Left lung (tissue), 4 donors: ENCODE measurements at regions not wholly inside any gene's neighbourhood (a gene's known extent, or its start where the extent isn't known, plus 50 kb on each side); places are given as distances from the start of the nearest gene placed in this dataset.

Source experiments
- ATAC-seq: fragments of 200-7000 bp; cut with Tn5 transposase; one replicate; pipeline ENCODE4 v1.9.1; 2020; ENCODE audit warnings: moderate library complexity
- DNase-seq, 4 donors: peaks; one replicate each; pipeline ENCODE4 v3.0.0-alpha.2; 2013 to 2020
- H3K27ac ChIP-seq, 2 donors: fragments of 200-600 bp; sonication (generic) in 1 of 2; one replicate each; pipeline versions ENCODE4 v1.5.0 to v1.8.0; 2020 to 2021
- H3K27me3 ChIP-seq, 2 donors: fragments of 200-600 bp; sonication (generic) in 1 of 2; one replicate each; pipeline versions ENCODE4 v1.5.0 to v1.8.0; 2020 to 2021
- H3K36me3 ChIP-seq, 2 donors: fragments of 200-600 bp; sonication (generic) in 1 of 2; one replicate each; pipeline versions ENCODE4 v1.5.0 to v1.8.0; 2020 to 2021
- H3K4me1 ChIP-seq, 2 donors: fragments of 200-600 bp; one replicate each; pipeline ENCODE4 v1.8.0; 2021
- H3K4me3 ChIP-seq, 2 donors: fragments of 200-600 bp; sonication (generic) in 1 of 2; one replicate each; pipeline versions ENCODE4 v1.5.0 to v1.8.0; 2020 to 2021; ENCODE audit warnings: mild to moderate bottlenecking in 1 of 2
- H3K9me3 ChIP-seq, 2 donors: fragments of 200-600 bp; sonication (generic) in 1 of 2; one replicate each; pipeline versions ENCODE4 v1.5.0 to v1.8.0; 2020 to 2021
- intact Hi-C, 2 donors: fragments of 100-400 bp; cut with DNase I; formaldehyde crosslinking; loops; one replicate each; pipeline versions ENCODE4 v1.11.2 to v1.14.2; 2022
- TF ChIP-seq, protein P1 (sequence below), 2 donors: fragments of 200-600 bp; sonication (generic) in 1 of 2; IDR thresholded peaks; one replicate each; pipeline versions ENCODE4 v1.5.0 to v1.8.0; 2021; ENCODE audit warnings: antibody characterized with exemption in 2 of 2
- donor health status: DM: no; HTN: yes; CAD: no.
- donor health status: DM: no; HTN: no; CAD: no.

DNA sequence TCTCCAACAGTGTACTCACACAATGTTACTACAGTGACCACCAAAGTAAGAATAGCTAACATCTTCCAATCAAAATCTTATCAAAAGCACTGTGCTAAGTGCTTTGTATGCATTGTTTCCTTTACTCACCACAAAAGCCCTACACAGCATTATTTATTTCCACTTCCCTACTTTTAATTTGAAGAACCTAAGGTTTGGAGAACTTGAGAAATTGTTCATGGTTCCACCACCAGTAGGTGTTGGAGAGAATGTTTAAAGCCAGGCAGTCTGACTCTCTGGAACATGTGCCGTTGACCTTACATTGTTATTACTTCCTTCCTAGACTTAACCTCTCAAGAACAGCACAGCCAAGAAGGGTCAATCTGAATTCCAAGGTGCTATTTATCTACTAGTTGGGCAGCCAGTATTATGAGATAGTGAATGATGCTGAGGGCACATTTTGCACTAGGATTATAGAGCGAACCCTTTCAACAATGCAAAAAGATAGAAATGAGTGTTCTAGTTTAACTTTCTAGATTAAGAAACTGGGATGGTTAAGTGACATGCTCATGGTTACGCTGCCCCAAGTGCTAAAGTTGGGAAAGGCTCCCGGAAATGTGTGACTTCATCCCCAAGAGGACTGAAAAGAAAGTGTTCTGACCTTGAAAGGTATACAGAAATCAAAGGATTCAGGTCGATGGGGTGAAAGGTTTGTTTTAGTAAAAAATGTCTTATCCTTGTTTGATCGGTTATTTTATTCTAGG, 55.2 kb upstream of the FAM136A start:
- Histone ChIP-seq H3K27me3 (no peaks in the 10 kb centered on the region), H3K36me3 (no peaks in the 10 kb centered on the region), H3K27ac (no peak overlapping the region), H3K9me3 (no peaks in the 10 kb centered on the region), H3K4me3 (no peak overlapping the region), H3K4me1 (no peaks in the 10 kb centered on the region)
- DNase-seq (no peak), ATAC-seq (no peak)
- intact Hi-C loops = no loop called here
- TF ChIP-seq, protein P1, sequence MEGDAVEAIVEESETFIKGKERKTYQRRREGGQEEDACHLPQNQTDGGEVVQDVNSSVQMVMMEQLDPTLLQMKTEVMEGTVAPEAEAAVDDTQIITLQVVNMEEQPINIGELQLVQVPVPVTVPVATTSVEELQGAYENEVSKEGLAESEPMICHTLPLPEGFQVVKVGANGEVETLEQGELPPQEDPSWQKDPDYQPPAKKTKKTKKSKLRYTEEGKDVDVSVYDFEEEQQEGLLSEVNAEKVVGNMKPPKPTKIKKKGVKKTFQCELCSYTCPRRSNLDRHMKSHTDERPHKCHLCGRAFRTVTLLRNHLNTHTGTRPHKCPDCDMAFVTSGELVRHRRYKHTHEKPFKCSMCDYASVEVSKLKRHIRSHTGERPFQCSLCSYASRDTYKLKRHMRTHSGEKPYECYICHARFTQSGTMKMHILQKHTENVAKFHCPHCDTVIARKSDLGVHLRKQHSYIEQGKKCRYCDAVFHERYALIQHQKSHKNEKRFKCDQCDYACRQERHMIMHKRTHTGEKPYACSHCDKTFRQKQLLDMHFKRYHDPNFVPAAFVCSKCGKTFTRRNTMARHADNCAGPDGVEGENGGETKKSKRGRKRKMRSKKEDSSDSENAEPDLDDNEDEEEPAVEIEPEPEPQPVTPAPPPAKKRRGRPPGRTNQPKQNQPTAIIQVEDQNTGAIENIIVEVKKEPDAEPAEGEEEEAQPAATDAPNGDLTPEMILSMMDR (IDR thresholded peaks at IDR 0.05) = no peak

DNA sequence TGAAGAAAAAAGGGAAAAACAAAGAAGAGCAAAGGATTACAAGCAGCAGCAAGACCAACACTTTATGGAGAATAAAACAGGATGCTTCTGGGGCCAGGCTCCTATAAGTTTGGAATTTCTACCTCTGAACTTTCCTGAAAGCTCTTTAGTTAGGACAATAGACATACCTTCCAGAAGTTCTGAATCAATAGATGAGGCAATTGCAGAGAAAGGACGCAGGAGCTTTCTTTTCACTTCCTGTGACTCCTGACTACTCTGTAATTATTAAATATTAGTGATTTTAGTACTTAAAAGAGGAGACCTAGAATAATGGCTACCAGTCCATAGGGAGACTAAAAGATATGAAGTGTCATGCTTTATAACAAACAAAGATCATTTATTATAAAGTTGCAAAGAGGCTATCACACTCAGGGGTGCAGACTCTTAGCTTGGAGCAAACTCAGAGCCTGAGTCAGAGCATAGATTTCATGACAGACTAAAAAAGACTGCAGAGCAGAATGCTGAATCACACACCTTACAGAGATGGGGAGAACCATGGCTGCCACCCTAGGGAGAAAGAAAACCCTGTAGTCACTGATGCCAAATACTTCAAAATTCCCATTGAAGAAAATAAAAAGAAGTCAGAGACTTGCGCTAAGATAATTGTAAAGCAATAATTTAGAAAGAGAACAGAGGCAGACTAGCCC, 52.5 kb upstream of the FAM136A start:
- intact Hi-C loops = no loop called here
- DNase-seq (no peak), ATAC-seq (no peak)
- Histone ChIP-seq H3K27me3 (peaks cover 0 to 13% of the 10 kb centered on the region in 2 donors), H3K4me1 (no peaks in the 10 kb centered on the region), H3K36me3 (no peaks in the 10 kb centered on the region), H3K27ac (no peak overlapping the region), H3K4me3 (no peak overlapping the region), H3K9me3 (no peaks in the 10 kb centered on the region)
- TF ChIP-seq, protein P1 (IDR thresholded peaks at IDR 0.05) = no peak
